ENCODE measurements at regions not wholly inside any gene's neighbourhood (a gene's known extent, or its start where the extent isn't known, plus 50 kb on each side); places are given as distances from the start of the nearest gene placed in this dataset.

- Histone ChIP-seq H3K9ac (ENCODE audit: low read depth, low read length) (no peak overlapping the region), H4K91ac (ENCODE audit: insufficient read depth, low read depth, low read length) (no peak overlapping the region), H3K4me3 (ENCODE audit: insufficient read depth, low read depth, low read length) (no peak overlapping the region), H3K18ac (ENCODE audit: low read depth, low read length) (no peak overlapping the region), H3K36me3 (ENCODE audit: control insufficient read depth, insufficient read depth, low read length) (no peaks in the 10 kb centered on the region), H3K27ac (ENCODE audit: insufficient read depth, low read length) (no peak overlapping the region), H3K56ac (ENCODE audit: extremely low read depth, insufficient read depth, low read length) (no peak overlapping the region), H3K79me1 (ENCODE audit: low read depth in 1 of 2, low read length in 2 of 2) (no peaks in the 10 kb centered on the region), H2AFZ (replicated peaks; ENCODE audit: low read length, poor library complexity) (no peak overlapping the region), H4K20me1 (ENCODE audit: insufficient read depth, low read length) (no peaks in the 10 kb centered on the region), H3K4me2 (ENCODE audit: low read depth, low read length) (no peak overlapping the region), H2AK9ac (replicated peaks; ENCODE audit: low read depth, low read length, poor library complexity) (no peak overlapping the region), H3K9me1 (ENCODE audit: insufficient read depth, low read length) (no peaks in the 10 kb centered on the region), H3K23ac (ENCODE audit: low read depth, low read length) (no peak overlapping the region), H2BK15ac (ENCODE audit: low read depth, low read length) (no peak overlapping the region), H3K27me3 (ENCODE audit: control insufficient read depth, insufficient read depth, low read length) (no peaks in the 10 kb centered on the region), H3K4ac (ENCODE audit: low read depth, low read length) (no peak overlapping the region), H2AK5ac (ENCODE audit: low read depth, low read length) (no peak overlapping the region), H3K9me3 (ENCODE audit: control insufficient read depth, insufficient read depth, low read length) (peaks cover 41% of the 10 kb centered on the region), H3K14ac (replicated peaks; ENCODE audit: low read depth, low read length) (no peak overlapping the region), H2BK120ac (ENCODE audit: low read depth, low read length) (no peak overlapping the region), H4K5ac (ENCODE audit: low read depth, low read length) (no peak overlapping the region), H3K4me1 (ENCODE audit: control insufficient read depth, insufficient read depth, low read length) (no peaks in the 10 kb centered on the region), H4K8ac (ENCODE audit: low read depth in 2 of 2, low read length in 2 of 2) (no peak overlapping the region), H2BK20ac (ENCODE audit: low read depth, low read length) (no peak overlapping the region), H2BK5ac (ENCODE audit: low read depth, low read length, poor library complexity, severe bottlenecking) (no peak overlapping the region)
- in situ Hi-C loops (cut with MboI; ENCODE audit: low sequenced_read_pairs), result no loop called here
- intact Hi-C loops (cut with micrococcal nuclease), result no loop called here
- WGBS, 2 experiments (ENCODE audit: extremely low coverage in 2 of 2, insufficient read length in 1 of 2), result 8% methylated on average over 2 of the region's 6 CpGs; no CpG with 5 or more reads in 1 of the 2 experiments
- CTCF ChIA-PET, result no interaction called here
- BruUV-seq (replicated peaks), result no TSS peak
- DNase-seq, result no peak
- TF ChIP-seq MAZ (IDR thresholded peaks at IDR 0.05; ENCODE audit: borderline replicate concordance, low read depth, low read length) (no peak), RCOR1 (IDR thresholded peaks at IDR 0.05; ENCODE audit: insufficient replicate concordance, low read length) (no peak), MAFK (IDR thresholded peaks at IDR 0.05; ENCODE audit: low read depth, low read length) (no peak), USF2 (IDR thresholded peaks at IDR 0.05; ENCODE audit: low read depth, low read length) (no peak), FOS (IDR thresholded peaks at IDR 0.05; ENCODE audit: low read depth, low read length) (no peak), ELK1 (IDR thresholded peaks at IDR 0.05; ENCODE audit: borderline replicate concordance, low read depth, low read length) (no peak)
- ATAC-seq (ENCODE audit: low read depth), result no peak
- POLR2A ChIA-PET (ENCODE audit: unreplicated experiment), result no interaction called here
- dilution Hi-C loops (cut with HindIII; ENCODE audit: low sequenced_read_pairs, unreplicated experiment), result no loop called here
These were observed 856.2 kb downstream of the BCL11B start for GRCh38 chr14:98415766-98416165.

Data from IMR-90 (cell line).